HCT116 (cell line): ENCODE measurements at regions not wholly inside any gene's neighbourhood (a gene's known extent, or its start where the extent isn't known, plus 50 kb on each side); places are given as distances from the start of the nearest gene placed in this dataset.

Experiments
- CEBPB ChIP-seq: IDR thresholded peaks from 2 replicates; pipeline ENCODE4 v1.6.1; 2012; ENCODE audit warnings: low read depth
- ELF1 ChIP-seq: IDR thresholded peaks from 2 replicates; pipeline ENCODE4 v1.6.1; 2012; ENCODE audit warnings: low read depth, borderline replicate concordance
- JUND ChIP-seq: IDR thresholded peaks from 2 replicates; pipeline ENCODE4 v1.6.1; 2012
- POLR2A ChIP-seq: IDR thresholded peaks from 2 replicates; pipeline ENCODE4 v1.7.0; 2011; ENCODE audit warnings: borderline replicate concordance; ENCODE audit not compliant: insufficient read depth, insufficient read length; ENCODE audit errors: extremely low read depth
- POLR2AphosphoS5 ChIP-seq: IDR thresholded peaks from 2 replicates; pipeline ENCODE4 v1.6.1; 2011; ENCODE audit warnings: mild to moderate bottlenecking, low read depth, low read length, moderate library complexity
- RAD21 ChIP-seq: IDR thresholded peaks from 2 replicates; pipeline ENCODE4 v1.6.1; 2012; ENCODE audit warnings: low read depth, mild to moderate bottlenecking
- YY1 ChIP-seq: IDR thresholded peaks from 2 replicates; pipeline ENCODE4 v1.6.1; 2011; ENCODE audit warnings: low read length, low read depth, moderate library complexity, mild to moderate bottlenecking; ENCODE audit not compliant: insufficient replicate concordance; ENCODE audit errors: extremely low read depth
- TF ChIP-seq, protein P1 (sequence below), 3 experiments: fragments of 200-600 bp in 1 of 3; sonication (generic) in 1 of 3; IDR thresholded peaks in 2 of 3; conservative IDR thresholded peaks in 1 of 3; 2 replicates each; pipeline ENCODE4 v1.5.1; 2012 to 2017; ENCODE audit warnings: low read depth in 2 of 3, low read length in 2 of 3, antibody characterized with exemption in 1 of 3, borderline replicate concordance in 1 of 3, control low read depth in 1 of 3, mild to moderate bottlenecking in 1 of 3, mixed read lengths in 1 of 3, mixed run types in 1 of 3, moderate library complexity in 1 of 3; ENCODE audit not compliant: insufficient read depth in 1 of 3
- TF ChIP-seq, protein P2 (sequence below): IDR thresholded peaks from 2 replicates; pipeline ENCODE4 v1.6.1; 2012; ENCODE audit warnings: low read depth
- TF ChIP-seq, protein P3 (sequence below): IDR thresholded peaks from 2 replicates; pipeline ENCODE4 v1.6.1; 2012
- TF ChIP-seq, protein P4 (sequence below): IDR thresholded peaks from 2 replicates; pipeline ENCODE4 v1.6.1; 2011; ENCODE audit warnings: mild to moderate bottlenecking, low read length, moderate library complexity; ENCODE audit not compliant: insufficient replicate concordance; ENCODE audit errors: extremely low read depth

DNA sequence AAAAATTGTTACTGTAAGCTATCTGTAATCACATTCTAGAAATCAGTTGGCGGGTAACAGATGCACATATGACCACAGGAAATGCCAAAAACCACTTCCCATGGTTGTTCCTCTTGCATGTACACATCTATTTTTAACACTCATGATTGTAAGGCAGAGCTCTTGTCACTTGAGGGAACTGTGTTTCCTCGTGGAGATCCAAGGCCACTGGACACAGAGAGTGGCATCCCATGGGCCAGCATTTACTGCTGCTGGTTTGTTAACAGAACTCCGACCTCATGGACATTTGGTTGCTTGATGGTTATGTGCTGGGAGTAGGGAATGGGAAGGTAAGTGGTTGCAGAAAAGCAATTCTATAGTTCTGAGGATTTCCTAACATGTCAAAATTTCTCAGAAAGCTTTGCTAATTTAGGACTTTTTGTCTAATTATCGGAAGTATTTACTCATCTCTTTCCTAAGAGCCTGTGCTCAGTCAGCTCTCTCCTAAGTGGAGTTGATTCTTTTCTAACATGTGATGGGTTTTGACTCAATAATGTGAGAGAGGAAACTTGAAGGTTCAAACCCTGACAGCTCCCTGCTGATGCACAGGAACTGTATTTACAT is 202.0 kb upstream of the NR3C1 start:
- TF ChIP-seq, protein P1, sequence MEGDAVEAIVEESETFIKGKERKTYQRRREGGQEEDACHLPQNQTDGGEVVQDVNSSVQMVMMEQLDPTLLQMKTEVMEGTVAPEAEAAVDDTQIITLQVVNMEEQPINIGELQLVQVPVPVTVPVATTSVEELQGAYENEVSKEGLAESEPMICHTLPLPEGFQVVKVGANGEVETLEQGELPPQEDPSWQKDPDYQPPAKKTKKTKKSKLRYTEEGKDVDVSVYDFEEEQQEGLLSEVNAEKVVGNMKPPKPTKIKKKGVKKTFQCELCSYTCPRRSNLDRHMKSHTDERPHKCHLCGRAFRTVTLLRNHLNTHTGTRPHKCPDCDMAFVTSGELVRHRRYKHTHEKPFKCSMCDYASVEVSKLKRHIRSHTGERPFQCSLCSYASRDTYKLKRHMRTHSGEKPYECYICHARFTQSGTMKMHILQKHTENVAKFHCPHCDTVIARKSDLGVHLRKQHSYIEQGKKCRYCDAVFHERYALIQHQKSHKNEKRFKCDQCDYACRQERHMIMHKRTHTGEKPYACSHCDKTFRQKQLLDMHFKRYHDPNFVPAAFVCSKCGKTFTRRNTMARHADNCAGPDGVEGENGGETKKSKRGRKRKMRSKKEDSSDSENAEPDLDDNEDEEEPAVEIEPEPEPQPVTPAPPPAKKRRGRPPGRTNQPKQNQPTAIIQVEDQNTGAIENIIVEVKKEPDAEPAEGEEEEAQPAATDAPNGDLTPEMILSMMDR (IDR thresholded peaks at IDR 0.05 in 2 of 3, conservative IDR thresholded peaks at IDR 0.05 in 1 of 3; ENCODE audit: borderline replicate concordance in 1 of 3, insufficient read depth in 1 of 3, low read depth in 2 of 3, low read length in 2 of 3) = no peak
- TF ChIP-seq CEBPB (no peak), POLR2A (no peak), POLR2AphosphoS5 (no peak), ELF1 (no peak), RAD21 (no peak), YY1 (no peak), JUND (no peak)
- TF ChIP-seq, protein P2, sequence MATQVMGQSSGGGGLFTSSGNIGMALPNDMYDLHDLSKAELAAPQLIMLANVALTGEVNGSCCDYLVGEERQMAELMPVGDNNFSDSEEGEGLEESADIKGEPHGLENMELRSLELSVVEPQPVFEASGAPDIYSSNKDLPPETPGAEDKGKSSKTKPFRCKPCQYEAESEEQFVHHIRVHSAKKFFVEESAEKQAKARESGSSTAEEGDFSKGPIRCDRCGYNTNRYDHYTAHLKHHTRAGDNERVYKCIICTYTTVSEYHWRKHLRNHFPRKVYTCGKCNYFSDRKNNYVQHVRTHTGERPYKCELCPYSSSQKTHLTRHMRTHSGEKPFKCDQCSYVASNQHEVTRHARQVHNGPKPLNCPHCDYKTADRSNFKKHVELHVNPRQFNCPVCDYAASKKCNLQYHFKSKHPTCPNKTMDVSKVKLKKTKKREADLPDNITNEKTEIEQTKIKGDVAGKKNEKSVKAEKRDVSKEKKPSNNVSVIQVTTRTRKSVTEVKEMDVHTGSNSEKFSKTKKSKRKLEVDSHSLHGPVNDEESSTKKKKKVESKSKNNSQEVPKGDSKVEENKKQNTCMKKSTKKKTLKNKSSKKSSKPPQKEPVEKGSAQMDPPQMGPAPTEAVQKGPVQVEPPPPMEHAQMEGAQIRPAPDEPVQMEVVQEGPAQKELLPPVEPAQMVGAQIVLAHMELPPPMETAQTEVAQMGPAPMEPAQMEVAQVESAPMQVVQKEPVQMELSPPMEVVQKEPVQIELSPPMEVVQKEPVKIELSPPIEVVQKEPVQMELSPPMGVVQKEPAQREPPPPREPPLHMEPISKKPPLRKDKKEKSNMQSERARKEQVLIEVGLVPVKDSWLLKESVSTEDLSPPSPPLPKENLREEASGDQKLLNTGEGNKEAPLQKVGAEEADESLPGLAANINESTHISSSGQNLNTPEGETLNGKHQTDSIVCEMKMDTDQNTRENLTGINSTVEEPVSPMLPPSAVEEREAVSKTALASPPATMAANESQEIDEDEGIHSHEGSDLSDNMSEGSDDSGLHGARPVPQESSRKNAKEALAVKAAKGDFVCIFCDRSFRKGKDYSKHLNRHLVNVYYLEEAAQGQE = no peak
- TF ChIP-seq, protein P3, sequence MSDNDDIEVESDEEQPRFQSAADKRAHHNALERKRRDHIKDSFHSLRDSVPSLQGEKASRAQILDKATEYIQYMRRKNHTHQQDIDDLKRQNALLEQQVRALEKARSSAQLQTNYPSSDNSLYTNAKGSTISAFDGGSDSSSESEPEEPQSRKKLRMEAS = no peak
- TF ChIP-seq, protein P4, sequence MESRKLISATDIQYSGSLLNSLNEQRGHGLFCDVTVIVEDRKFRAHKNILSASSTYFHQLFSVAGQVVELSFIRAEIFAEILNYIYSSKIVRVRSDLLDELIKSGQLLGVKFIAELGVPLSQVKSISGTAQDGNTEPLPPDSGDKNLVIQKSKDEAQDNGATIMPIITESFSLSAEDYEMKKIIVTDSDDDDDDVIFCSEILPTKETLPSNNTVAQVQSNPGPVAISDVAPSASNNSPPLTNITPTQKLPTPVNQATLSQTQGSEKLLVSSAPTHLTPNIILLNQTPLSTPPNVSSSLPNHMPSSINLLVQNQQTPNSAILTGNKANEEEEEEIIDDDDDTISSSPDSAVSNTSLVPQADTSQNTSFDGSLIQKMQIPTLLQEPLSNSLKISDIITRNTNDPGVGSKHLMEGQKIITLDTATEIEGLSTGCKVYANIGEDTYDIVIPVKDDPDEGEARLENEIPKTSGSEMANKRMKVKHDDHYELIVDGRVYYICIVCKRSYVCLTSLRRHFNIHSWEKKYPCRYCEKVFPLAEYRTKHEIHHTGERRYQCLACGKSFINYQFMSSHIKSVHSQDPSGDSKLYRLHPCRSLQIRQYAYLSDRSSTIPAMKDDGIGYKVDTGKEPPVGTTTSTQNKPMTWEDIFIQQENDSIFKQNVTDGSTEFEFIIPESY = no peak
